BJ (cell line): ENCODE measurements at regions not wholly inside any gene's neighbourhood (a gene's known extent, or its start where the extent isn't known, plus 50 kb on each side); places are given as distances from the start of the nearest gene placed in this dataset.

Experiments
- CTCF ChIA-PET: fragments of 350-600 bp; formaldehyde crosslinking; extraction: SDS; loops from one replicate; lab custom pipeline; 2021; ENCODE audit warnings: antibody characterized with exemption, inconsistent platforms; lab: Yijun Ruan, JAX
- POLR2A ChIA-PET: fragments of 300-600 bp; sonication (Branson Sonifier 250); formaldehyde crosslinking; extraction: SDS; loops from one replicate; lab custom pipeline; 2021; ENCODE audit warnings: antibody characterized with exemption; lab: Charles Lee
- DNase-seq: peaks from one replicate; pipeline ENCODE4 v3.0.0-alpha.2; 2011; ENCODE audit warnings: low read depth
- H3K27me3 ChIP-seq: 2 replicates; pipeline ENCODE4 v1.6.0; 2011; ENCODE audit warnings: low read length; ENCODE audit not compliant: control insufficient read depth, insufficient read depth
- H3K36me3 ChIP-seq: 2 replicates; pipeline ENCODE4 v1.5.1; 2011; ENCODE audit warnings: low read length; ENCODE audit not compliant: control insufficient read depth, insufficient read depth
- H3K4me3 ChIP-seq: 2 replicates; pipeline ENCODE4 v1.5.1; 2011; ENCODE audit warnings: low read depth, mild to moderate bottlenecking, control low read depth, low read length
- CTCF ChIP-seq: IDR thresholded peaks from 2 replicates; pipeline ENCODE4 v1.5.1; 2011; ENCODE audit warnings: low read depth, mild to moderate bottlenecking, control low read depth, inconsistent platforms, low read length, moderate library complexity; ENCODE audit not compliant: insufficient read depth

DNA sequence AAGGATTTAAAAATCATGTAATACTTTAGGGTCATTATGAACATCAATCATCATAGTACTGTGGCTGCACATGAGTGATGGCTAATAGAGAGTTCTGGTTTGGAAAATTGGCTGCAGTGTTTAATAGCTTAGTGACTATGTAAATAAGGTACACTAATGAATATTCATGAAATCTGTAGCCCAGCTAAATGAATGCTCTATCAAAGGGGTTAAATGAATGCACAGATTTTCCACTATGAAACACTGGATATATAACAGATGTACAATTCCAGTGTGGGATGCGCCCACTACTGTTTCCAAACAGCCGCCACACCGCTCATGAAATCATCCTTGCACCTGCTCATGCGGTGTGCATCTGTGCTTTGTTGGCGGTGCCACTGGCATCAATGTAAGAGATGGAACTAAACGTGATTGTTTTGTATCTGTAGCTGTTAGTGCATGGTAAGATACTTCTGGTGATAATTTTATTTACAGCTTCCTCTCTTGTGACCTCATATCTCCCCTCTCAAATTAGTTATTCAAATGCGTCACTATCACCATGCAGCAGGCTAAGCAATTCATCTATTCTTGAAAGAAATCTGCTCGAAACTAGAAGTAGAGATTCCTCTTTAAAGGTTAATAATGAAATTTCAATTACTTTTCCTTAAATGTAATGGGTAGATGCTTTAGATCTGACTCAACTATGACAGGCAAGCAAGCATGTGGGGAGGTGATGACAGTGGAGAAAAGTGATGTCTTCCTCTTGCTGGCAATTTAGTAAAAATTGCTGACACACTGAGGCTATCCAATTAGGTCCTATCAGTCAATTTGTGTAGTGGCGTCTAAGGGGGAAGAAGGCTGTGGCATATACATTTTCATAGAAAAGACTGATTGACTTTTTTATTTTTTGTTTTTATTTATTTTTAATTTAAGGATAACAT, 433.6 kb downstream of the AEBP2 start:
- CTCF ChIA-PET, result interaction anchor here (1.6 kb wide), 1 partner anchor 134 kb away, joined by 6 read pairs; no protein-coding TSS in a partner anchor
- H3K4me3 ChIP-seq, result no peak overlapping the region
- H3K27me3 ChIP-seq, result no peaks in the 10 kb centered on the region
- POLR2A ChIA-PET, result no interaction called here
- no peak for DNase-seq
- no peaks in the 10 kb centered on the region for H3K36me3 ChIP-seq
- no peak for TF ChIP-seq CTCF

DNA sequence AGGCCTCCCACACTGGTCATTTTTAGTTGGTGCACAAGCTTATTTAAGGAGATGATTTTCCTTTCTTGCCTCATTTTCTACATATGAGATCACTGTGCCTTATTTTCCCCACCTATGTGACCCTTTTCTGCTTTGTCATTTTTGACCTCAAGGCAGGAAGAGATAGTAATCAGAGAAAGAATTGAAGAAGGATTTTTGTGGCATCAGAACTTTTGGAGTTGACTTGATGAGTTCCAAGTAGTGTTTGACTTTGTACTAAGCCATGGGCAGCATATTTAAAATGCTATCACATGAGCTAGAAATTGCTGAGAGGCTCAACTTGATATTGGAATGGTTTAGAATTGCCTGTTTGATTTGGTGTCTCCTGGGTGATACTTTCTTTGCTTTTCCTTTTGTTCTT, 440.8 kb downstream of the AEBP2 start:
- no peaks in the 10 kb centered on the region for H3K36me3 ChIP-seq
- DNase-seq, result no peak
- ChIA-PET CTCF (no interaction called here), POLR2A (no interaction called here)
- H3K4me3 ChIP-seq, result no peak overlapping the region
- no peak for TF ChIP-seq CTCF
- no peaks in the 10 kb centered on the region for H3K27me3 ChIP-seq

- no peak for DNase-seq
- Histone ChIP-seq H3K27me3 (no peaks in the 10 kb centered on the region), H3K4me3 (no peak overlapping the region), H3K36me3 (no peaks in the 10 kb centered on the region)
- ChIA-PET POLR2A (no interaction called here), CTCF (no interaction called here)
- no peak for TF ChIP-seq CTCF
These were observed 441.4 kb downstream of the AEBP2 start for GRCh38 chr12:19880721-19881120.

DNA sequence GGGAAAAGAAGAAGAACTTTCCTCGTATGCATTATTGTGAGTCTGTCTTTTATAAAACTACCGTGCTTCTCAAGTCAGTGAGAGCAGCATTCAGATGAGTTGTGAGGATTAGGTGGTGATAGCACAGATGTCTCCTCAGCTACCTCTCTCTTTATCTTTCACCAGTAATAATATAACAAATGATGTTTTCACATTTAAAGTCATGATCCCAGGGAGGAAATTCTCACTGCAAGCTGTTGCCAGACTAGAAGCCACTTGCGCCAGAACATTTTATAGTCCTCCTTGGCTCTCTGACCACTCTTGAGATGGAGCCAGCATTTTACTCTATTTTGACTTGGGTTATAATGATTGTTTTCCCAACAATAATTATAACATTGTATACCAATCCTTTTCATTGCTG, 443.1 kb downstream of the AEBP2 start:
- TF ChIP-seq CTCF, result no peak
- DNase-seq, result no peak
- POLR2A ChIA-PET, result no interaction called here
- H3K4me3 ChIP-seq, result no peak overlapping the region
- no peaks in the 10 kb centered on the region for H3K36me3 ChIP-seq
- H3K27me3 ChIP-seq, result no peaks in the 10 kb centered on the region
- CTCF ChIA-PET, result no interaction called here

GRCh38 chr12:19884021-19884492, 444.8 kb downstream of the AEBP2 start:
- Histone ChIP-seq H3K4me3 (no peak overlapping the region), H3K36me3 (no peaks in the 10 kb centered on the region), H3K27me3 (no peaks in the 10 kb centered on the region)
- ChIA-PET POLR2A (no interaction called here), CTCF (interaction anchor here (0.7 to 1.3 kb wide), 3 partner anchors 9 to 19 kb away, joined by 3 to 4 read pairs (median 4); no protein-coding TSS in a partner anchor)
- no peak for TF ChIP-seq CTCF
- DNase-seq, result no peak
